ENCODE measurements at regions not wholly inside any gene's neighbourhood (a gene's known extent, or its start where the extent isn't known, plus 50 kb on each side); places are given as distances from the start of the nearest gene placed in this dataset.

DNA sequence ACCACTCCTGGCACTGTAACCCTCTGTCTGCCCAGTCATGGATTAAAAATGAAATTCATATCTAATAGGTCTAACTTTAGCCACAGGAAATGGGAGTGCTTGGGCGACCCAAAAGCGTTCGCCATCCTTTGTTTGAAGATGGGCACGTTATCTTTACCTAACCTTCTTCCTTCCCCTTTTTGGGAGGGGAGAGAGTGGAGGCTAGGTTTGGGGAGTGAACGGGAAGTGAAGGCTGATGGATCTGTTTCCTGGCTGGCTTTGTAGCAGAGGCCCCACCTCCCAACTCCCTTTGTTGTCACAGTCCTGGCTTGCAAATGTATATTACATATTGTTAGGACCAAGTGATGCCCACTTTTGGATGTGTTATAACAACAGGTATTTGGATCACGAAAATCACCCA is 98.1 kb upstream of the ARHGEF3 start:
- TF ChIP-seq, protein P1, sequence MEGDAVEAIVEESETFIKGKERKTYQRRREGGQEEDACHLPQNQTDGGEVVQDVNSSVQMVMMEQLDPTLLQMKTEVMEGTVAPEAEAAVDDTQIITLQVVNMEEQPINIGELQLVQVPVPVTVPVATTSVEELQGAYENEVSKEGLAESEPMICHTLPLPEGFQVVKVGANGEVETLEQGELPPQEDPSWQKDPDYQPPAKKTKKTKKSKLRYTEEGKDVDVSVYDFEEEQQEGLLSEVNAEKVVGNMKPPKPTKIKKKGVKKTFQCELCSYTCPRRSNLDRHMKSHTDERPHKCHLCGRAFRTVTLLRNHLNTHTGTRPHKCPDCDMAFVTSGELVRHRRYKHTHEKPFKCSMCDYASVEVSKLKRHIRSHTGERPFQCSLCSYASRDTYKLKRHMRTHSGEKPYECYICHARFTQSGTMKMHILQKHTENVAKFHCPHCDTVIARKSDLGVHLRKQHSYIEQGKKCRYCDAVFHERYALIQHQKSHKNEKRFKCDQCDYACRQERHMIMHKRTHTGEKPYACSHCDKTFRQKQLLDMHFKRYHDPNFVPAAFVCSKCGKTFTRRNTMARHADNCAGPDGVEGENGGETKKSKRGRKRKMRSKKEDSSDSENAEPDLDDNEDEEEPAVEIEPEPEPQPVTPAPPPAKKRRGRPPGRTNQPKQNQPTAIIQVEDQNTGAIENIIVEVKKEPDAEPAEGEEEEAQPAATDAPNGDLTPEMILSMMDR (IDR thresholded peaks at IDR 0.05), result no peak
- TF ChIP-seq POLR2A (IDR thresholded peaks at IDR 0.05), result no peak
